ENCODE measurements at regions not wholly inside any gene's neighbourhood (a gene's known extent, or its start where the extent isn't known, plus 50 kb on each side); places are given as distances from the start of the nearest gene placed in this dataset.
A peak's percentile ranks its signal among the peaks of the same experiment; 100 is the strongest.

DNA sequence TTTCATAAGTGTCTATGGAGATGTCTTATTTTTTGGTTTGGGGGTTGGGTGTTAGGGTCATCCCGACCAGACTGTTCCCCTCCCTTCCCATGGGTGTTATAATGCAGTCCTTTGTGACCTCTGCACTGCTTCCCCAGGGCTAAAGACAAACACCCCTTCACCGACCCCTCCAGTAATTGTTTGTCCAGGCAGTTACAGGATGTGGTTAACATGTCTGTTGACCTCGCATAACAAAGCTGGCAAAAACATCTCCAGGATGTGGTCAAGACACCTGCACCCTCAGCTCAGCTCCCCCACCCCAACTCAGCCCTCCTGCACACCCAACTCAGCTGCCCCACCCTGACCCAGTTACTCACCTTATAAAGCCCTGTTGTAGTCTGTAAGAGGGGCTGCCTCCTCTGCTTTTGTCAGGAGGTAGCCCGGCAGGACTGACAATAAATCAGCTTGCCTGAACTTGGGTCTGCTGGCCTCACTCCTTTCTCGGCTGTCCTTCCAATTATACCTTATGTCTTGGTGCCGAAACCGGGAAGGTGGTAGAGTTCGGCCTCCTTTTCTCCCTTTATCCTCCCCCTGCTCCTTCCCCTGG is 102.2 kb downstream of the ZNF92 start:
- no peaks in the 10 kb centered on the region for H4K20me1 ChIP-seq (ENCODE audit: control insufficient read depth, extremely low read depth, insufficient read depth, low read length)
- no peaks in the 10 kb centered on the region for H3K36me3 ChIP-seq (ENCODE audit: control insufficient read depth in 2 of 2, extremely low read depth in 1 of 2, insufficient read depth in 2 of 2, low read length in 2 of 2)
- no peaks in the 10 kb centered on the region for H3K9me1 ChIP-seq (ENCODE audit: control insufficient read depth, extremely low read depth, insufficient read depth, low read length)
- no peaks in the 10 kb centered on the region for H3K27me3 ChIP-seq (ENCODE audit: control insufficient read depth, extremely low read depth, insufficient read depth, low read length)
- H3K4me2 ChIP-seq (ENCODE audit: control insufficient read depth, extremely low read depth, insufficient read depth, low read depth, low read length) = no peak overlapping the region
- no peaks in the 10 kb centered on the region for H3K4me1 ChIP-seq (ENCODE audit: control insufficient read depth, extremely low read depth, insufficient read depth, low read length)
- H3K4me3 ChIP-seq (ENCODE audit: control insufficient read depth in 2 of 3, extremely low read depth in 1 of 3, insufficient read depth in 2 of 3, low read depth in 1 of 3, low read length in 3 of 3) = no peak overlapping the region
- no peak overlapping the region for H3K27ac ChIP-seq (ENCODE audit: control insufficient read depth, insufficient read depth, low read length)
- no peak overlapping the region for H2AFZ ChIP-seq (ENCODE audit: control insufficient read depth, low read length)
- H3K79me2 ChIP-seq (ENCODE audit: control insufficient read depth, insufficient read depth, low read length) = no peaks in the 10 kb centered on the region
- FAIRE-seq (no peak), DNase-seq (ENCODE audit: low read depth, low spot score) (no peak)
- no peak for TF ChIP-seq EZH2 (IDR thresholded peaks at IDR 0.05; ENCODE audit: low read length)
- TF ChIP-seq, protein P1, sequence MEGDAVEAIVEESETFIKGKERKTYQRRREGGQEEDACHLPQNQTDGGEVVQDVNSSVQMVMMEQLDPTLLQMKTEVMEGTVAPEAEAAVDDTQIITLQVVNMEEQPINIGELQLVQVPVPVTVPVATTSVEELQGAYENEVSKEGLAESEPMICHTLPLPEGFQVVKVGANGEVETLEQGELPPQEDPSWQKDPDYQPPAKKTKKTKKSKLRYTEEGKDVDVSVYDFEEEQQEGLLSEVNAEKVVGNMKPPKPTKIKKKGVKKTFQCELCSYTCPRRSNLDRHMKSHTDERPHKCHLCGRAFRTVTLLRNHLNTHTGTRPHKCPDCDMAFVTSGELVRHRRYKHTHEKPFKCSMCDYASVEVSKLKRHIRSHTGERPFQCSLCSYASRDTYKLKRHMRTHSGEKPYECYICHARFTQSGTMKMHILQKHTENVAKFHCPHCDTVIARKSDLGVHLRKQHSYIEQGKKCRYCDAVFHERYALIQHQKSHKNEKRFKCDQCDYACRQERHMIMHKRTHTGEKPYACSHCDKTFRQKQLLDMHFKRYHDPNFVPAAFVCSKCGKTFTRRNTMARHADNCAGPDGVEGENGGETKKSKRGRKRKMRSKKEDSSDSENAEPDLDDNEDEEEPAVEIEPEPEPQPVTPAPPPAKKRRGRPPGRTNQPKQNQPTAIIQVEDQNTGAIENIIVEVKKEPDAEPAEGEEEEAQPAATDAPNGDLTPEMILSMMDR (optimal IDR thresholded peaks at IDR 0.05 in 1 of 3, IDR thresholded peaks at IDR 0.05 in 1 of 3, conservative IDR thresholded peaks at IDR 0.05 in 1 of 3; ENCODE audit: extremely low read depth in 1 of 3, insufficient read depth in 2 of 3, low read length in 3 of 3) = no peak
- H3K9ac ChIP-seq (ENCODE audit: control insufficient read depth, extremely low read depth, insufficient read depth, low read length) = no peak overlapping the region
- no peaks in the 10 kb centered on the region for H3K9me3 ChIP-seq (ENCODE audit: control insufficient read depth, low read depth, low read length)
- dilution Hi-C loops (cut with MboI; ENCODE audit: extremely low pct_ligation_motif_present, low sequenced_read_pairs) = no loop called here

DNA sequence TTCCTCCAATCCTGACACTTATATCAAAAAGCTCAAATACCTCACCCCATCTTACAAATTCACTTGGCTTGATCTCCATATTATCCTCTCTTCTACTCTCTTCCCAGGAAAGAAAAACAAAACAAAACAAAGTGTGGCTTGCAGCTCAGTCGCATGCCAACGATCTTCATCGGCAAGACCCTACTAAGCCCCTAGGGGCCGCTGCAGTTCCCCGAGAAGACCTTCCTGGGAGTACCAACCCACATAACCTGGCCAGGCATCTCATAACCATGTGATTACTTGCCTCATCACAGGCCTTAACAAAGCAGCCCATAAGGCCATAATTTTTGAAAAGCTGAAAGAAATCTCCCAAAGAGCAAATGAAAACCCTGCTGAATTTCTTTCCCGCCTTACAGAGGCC is 103.7 kb downstream of the ZNF92 start:
- no peaks in the 10 kb centered on the region for H3K27me3 ChIP-seq (ENCODE audit: control insufficient read depth, extremely low read depth, insufficient read depth, low read length)
- H3K4me1 ChIP-seq (ENCODE audit: control insufficient read depth, extremely low read depth, insufficient read depth, low read length) = no peaks in the 10 kb centered on the region
- H3K4me2 ChIP-seq (ENCODE audit: control insufficient read depth, extremely low read depth, insufficient read depth, low read depth, low read length) = no peak overlapping the region
- TF ChIP-seq, protein P1 (optimal IDR thresholded peaks at IDR 0.05 in 1 of 3, IDR thresholded peaks at IDR 0.05 in 1 of 3, conservative IDR thresholded peaks at IDR 0.05 in 1 of 3; ENCODE audit: extremely low read depth in 1 of 3, insufficient read depth in 2 of 3, low read length in 3 of 3) = peak in 1 of 3 experiments; percentile 15
- no peak for TF ChIP-seq EZH2 (IDR thresholded peaks at IDR 0.05; ENCODE audit: low read length)
- no peak overlapping the region for H3K4me3 ChIP-seq (ENCODE audit: control insufficient read depth in 2 of 3, extremely low read depth in 1 of 3, insufficient read depth in 2 of 3, low read depth in 1 of 3, low read length in 3 of 3)
- H3K9me3 ChIP-seq (ENCODE audit: control insufficient read depth, low read depth, low read length) = no peaks in the 10 kb centered on the region
- DNase-seq (ENCODE audit: low read depth, low spot score) (no peak), FAIRE-seq (no peak)
- H4K20me1 ChIP-seq (ENCODE audit: control insufficient read depth, extremely low read depth, insufficient read depth, low read length) = no peaks in the 10 kb centered on the region
- dilution Hi-C loops (cut with MboI; ENCODE audit: extremely low pct_ligation_motif_present, low sequenced_read_pairs) = no loop called here
- H3K79me2 ChIP-seq (ENCODE audit: control insufficient read depth, insufficient read depth, low read length) = no peaks in the 10 kb centered on the region
- no peak overlapping the region for H3K9ac ChIP-seq (ENCODE audit: control insufficient read depth, extremely low read depth, insufficient read depth, low read length)
- H2AFZ ChIP-seq (ENCODE audit: control insufficient read depth, low read length) = no peak overlapping the region
- no peaks in the 10 kb centered on the region for H3K9me1 ChIP-seq (ENCODE audit: control insufficient read depth, extremely low read depth, insufficient read depth, low read length)
- H3K36me3 ChIP-seq (ENCODE audit: control insufficient read depth in 2 of 2, extremely low read depth in 1 of 2, insufficient read depth in 2 of 2, low read length in 2 of 2) = no peaks in the 10 kb centered on the region
- no peak overlapping the region for H3K27ac ChIP-seq (ENCODE audit: control insufficient read depth, insufficient read depth, low read length)

Data from keratinocyte (primary cell).